ENCODE measurements at regions not wholly inside any gene's neighbourhood (a gene's known extent, or its start where the extent isn't known, plus 50 kb on each side); places are given as distances from the start of the nearest gene placed in this dataset.
"Not testable (repeated sequence)": the region's sequence is repeated elsewhere in the genome, so short reads cannot be mapped to it uniquely, and the experiment has no call there.

GRCh38 chr21:34279285-34279684 lies 84.5 kb upstream of the KCNE2 start:
- Histone ChIP-seq H3K27ac (no peak overlapping the region), H3K4me3 (ENCODE audit: low read depth, low read length) (no peak overlapping the region), H3K27me3 (replicated peaks) (no peaks in the 10 kb centered on the region), H3K36me3 (replicated peaks) (no peaks in the 10 kb centered on the region)
- TF ChIP-seq CTCF (IDR thresholded peaks at IDR 0.05; ENCODE audit: low read depth, low read length, missing control alignments): no peak
- no peak for DNase-seq
- in situ Hi-C loops (cut with HindIII; ENCODE audit: low pct_ligation_motif_present, low sequenced_read_pairs): no loop called here

- Histone ChIP-seq H3K4me3 (ENCODE audit: low read depth, low read length) (no peak overlapping the region), H3K27me3 (replicated peaks) (no peaks in the 10 kb centered on the region), H3K27ac (no peak overlapping the region), H3K36me3 (replicated peaks) (no peaks in the 10 kb centered on the region)
- in situ Hi-C loops (cut with HindIII; ENCODE audit: low pct_ligation_motif_present, low sequenced_read_pairs): no loop called here
- no peak for TF ChIP-seq CTCF (IDR thresholded peaks at IDR 0.05; ENCODE audit: low read depth, low read length, missing control alignments)
- DNase-seq: no peak
Measured at GRCh38 chr21:34279883-34280282, 83.9 kb upstream of the KCNE2 start.

GRCh38 chr21:34280389-34280795 lies 83.4 kb upstream of the KCNE2 start:
- Histone ChIP-seq H3K27ac (no peak overlapping the region), H3K27me3 (replicated peaks) (no peaks in the 10 kb centered on the region), H3K4me3 (ENCODE audit: low read depth, low read length) (no peak overlapping the region), H3K36me3 (replicated peaks) (no peaks in the 10 kb centered on the region)
- no peak for TF ChIP-seq CTCF (IDR thresholded peaks at IDR 0.05; ENCODE audit: low read depth, low read length, missing control alignments)
- in situ Hi-C loops (cut with HindIII; ENCODE audit: low pct_ligation_motif_present, low sequenced_read_pairs): no loop called here
- DNase-seq: no peak

- Histone ChIP-seq H3K27ac (no peak overlapping the region), H3K36me3 (replicated peaks) (no peaks in the 10 kb centered on the region), H3K4me3 (ENCODE audit: low read depth, low read length) (no peak overlapping the region), H3K27me3 (replicated peaks) (no peaks in the 10 kb centered on the region)
- no peak for DNase-seq
- in situ Hi-C loops (cut with HindIII; ENCODE audit: low pct_ligation_motif_present, low sequenced_read_pairs): no loop called here
- no peak for TF ChIP-seq CTCF (IDR thresholded peaks at IDR 0.05; ENCODE audit: low read depth, low read length, missing control alignments)
Measured at GRCh38 chr21:34280959-34281358, 82.8 kb upstream of the KCNE2 start.

- in situ Hi-C loops (cut with HindIII; ENCODE audit: low pct_ligation_motif_present, low sequenced_read_pairs): no loop called here
- Histone ChIP-seq H3K36me3 (replicated peaks) (no peaks in the 10 kb centered on the region), H3K4me3 (ENCODE audit: low read depth, low read length) (no peak overlapping the region), H3K27me3 (replicated peaks) (no peaks in the 10 kb centered on the region), H3K27ac (no peak overlapping the region)
- DNase-seq: peak; percentile 6
- no peak for TF ChIP-seq CTCF (IDR thresholded peaks at IDR 0.05; ENCODE audit: low read depth, low read length, missing control alignments)
Measured at GRCh38 chr21:34282223-34282622, 81.6 kb upstream of the KCNE2 start.

GRCh38 chr21:34284666-34285065 lies 79.1 kb upstream of the KCNE2 start:
- H3K36me3 ChIP-seq (replicated peaks): no peaks in the 10 kb centered on the region
- in situ Hi-C loops (cut with HindIII; ENCODE audit: low pct_ligation_motif_present, low sequenced_read_pairs): no loop called here
- TF ChIP-seq CTCF (IDR thresholded peaks at IDR 0.05; ENCODE audit: low read depth, low read length, missing control alignments): no peak
- DNase-seq: no peak
- H3K27me3 ChIP-seq (replicated peaks): no peaks in the 10 kb centered on the region
- H3K27ac ChIP-seq: no peak overlapping the region
- H3K4me3 ChIP-seq (ENCODE audit: low read depth, low read length): no peak overlapping the region

GRCh38 chr21:34288042-34288441 lies 75.8 kb upstream of the KCNE2 start:
- DNase-seq; H3K27me3 ChIP-seq (replicated peaks); H3K27ac ChIP-seq; H3K4me3 ChIP-seq (ENCODE audit: low read depth, low read length); in situ Hi-C loops (cut with HindIII; ENCODE audit: low pct_ligation_motif_present, low sequenced_read_pairs); H3K36me3 ChIP-seq (replicated peaks): not testable (repeated sequence)

Measured in brain microvascular endothelial cell (primary cell).